ENCODE measurements at regions not wholly inside any gene's neighbourhood (a gene's known extent, or its start where the extent isn't known, plus 50 kb on each side); places are given as distances from the start of the nearest gene placed in this dataset.

GRCh38 chr3:157572559-157573270, 69.5 kb upstream of the VEPH1 start (continued):
- TF ChIP-seq YY1 (IDR thresholded peaks at IDR 0.05; ENCODE audit: low read depth, low read length) (0 out of 2 replicates have a peak, but pooled peaks have one; percentile 28), CTCF (IDR thresholded peaks at IDR 0.05; ENCODE audit: control extremely low read depth in 1 of 3, insufficient read depth in 1 of 3, low read depth in 1 of 3, low read length in 3 of 3) (peak in 2 of 3 experiments; percentile 64 to 75; a peak in 3 of 4 replicates)
